Peyer's patch (tissue), 4 donors: ENCODE measurements at regions not wholly inside any gene's neighbourhood (a gene's known extent, or its start where the extent isn't known, plus 50 kb on each side); places are given as distances from the start of the nearest gene placed in this dataset.

Source experiments
- DNase-seq, 3 donors: peaks; one replicate each; pipeline ENCODE4 v3.0.0-alpha.2; 2017 to 2019
- H3K27ac ChIP-seq, 4 donors: fragments of 200-600 bp; sonication (generic); one replicate each; pipeline ENCODE4 v1.5.1; 2016 to 2019
- H3K27me3 ChIP-seq, 2 donors: fragments of 200-600 bp; sonication (generic); one replicate each; pipeline ENCODE4 v1.5.1; 2019
- H3K36me3 ChIP-seq, 3 donors: fragments of 200-600 bp; sonication (generic); one replicate each; pipeline ENCODE4 v1.5.1; 2016 to 2019
- H3K4me1 ChIP-seq, 4 donors: fragments of 200-600 bp; sonication (generic); one replicate each; pipeline ENCODE4 v1.5.1; 2016 to 2019
- H3K4me3 ChIP-seq, 4 donors: fragments of 200-600 bp; sonication (generic); 1 replicate in 3 of 4; 2 replicates in 1 of 4; pipeline ENCODE4 v1.5.1; 2016 to 2019; ENCODE audit warnings: mild to moderate bottlenecking in 1 of 4
- H3K9me3 ChIP-seq, 4 donors: fragments of 200-600 bp; sonication (generic); one replicate each; pipeline ENCODE4 v1.5.1; 2016 to 2019; ENCODE audit warnings: mild to moderate bottlenecking in 1 of 4
- CTCF ChIP-seq, 6 experiments: fragments of 450-650 bp in 4 of 6; fragments of 200-600 bp in 2 of 6; sonication (generic) in 1 of 6; IDR thresholded peaks; one replicate each; pipeline ENCODE4 v1.5.1; 2017 to 2019; ENCODE audit warnings: antibody characterized with exemption in 6 of 6, mild to moderate bottlenecking in 3 of 6, moderate library complexity in 1 of 6
- POLR2A ChIP-seq, 2 donors: fragments of 450-650 bp; IDR thresholded peaks; one replicate each; pipeline ENCODE4 v1.5.1; 2017; ENCODE audit warnings: antibody characterized with exemption in 2 of 2, mild to moderate bottlenecking in 2 of 2, moderate library complexity in 2 of 2

- H3K27me3 ChIP-seq, result no peaks in the 10 kb centered on the region
- no peaks in the 10 kb centered on the region for H3K4me1 ChIP-seq
- H3K36me3 ChIP-seq, result no peaks in the 10 kb centered on the region
- H3K9me3 ChIP-seq, result no peaks in the 10 kb centered on the region
- no peak for TF ChIP-seq CTCF (IDR thresholded peaks at IDR 0.05)
- no peak for TF ChIP-seq POLR2A (IDR thresholded peaks at IDR 0.05)
- no peak overlapping the region for H3K4me3 ChIP-seq
- no peak overlapping the region for H3K27ac ChIP-seq
- DNase-seq, result no peak
Measured at GRCh38 chr4:188197566-188197965, 58.3 kb downstream of the TRIML1 start.

GRCh38 chr4:188198982-188199792 is 59.9 kb downstream of the TRIML1 start:
- no peak for DNase-seq
- Histone ChIP-seq H3K9me3 (no peaks in the 10 kb centered on the region), H3K4me3 (no peak overlapping the region), H3K27ac (no peak overlapping the region), H3K36me3 (no peaks in the 10 kb centered on the region), H3K27me3 (no peaks in the 10 kb centered on the region), H3K4me1 (no peaks in the 10 kb centered on the region)
- no peak for TF ChIP-seq POLR2A (IDR thresholded peaks at IDR 0.05)
- TF ChIP-seq CTCF (IDR thresholded peaks at IDR 0.05), result no peak

GRCh38 chr4:188201851-188202250 is 62.6 kb downstream of the TRIML1 start:
- H3K9me3 ChIP-seq, result no peaks in the 10 kb centered on the region
- no peak overlapping the region for H3K4me3 ChIP-seq
- no peak for TF ChIP-seq POLR2A (IDR thresholded peaks at IDR 0.05)
- no peak for TF ChIP-seq CTCF (IDR thresholded peaks at IDR 0.05)
- H3K27me3 ChIP-seq, result no peaks in the 10 kb centered on the region
- no peaks in the 10 kb centered on the region for H3K36me3 ChIP-seq
- H3K4me1 ChIP-seq, result no peaks in the 10 kb centered on the region
- no peak overlapping the region for H3K27ac ChIP-seq
- no peak for DNase-seq

- Histone ChIP-seq H3K27me3 (no peaks in the 10 kb centered on the region), H3K36me3 (no peaks in the 10 kb centered on the region), H3K9me3 (no peaks in the 10 kb centered on the region), H3K4me1 (no peaks in the 10 kb centered on the region), H3K4me3 (no peak overlapping the region), H3K27ac (no peak overlapping the region)
- DNase-seq, result no peak
- TF ChIP-seq CTCF (IDR thresholded peaks at IDR 0.05), result no peak
Measured at GRCh38 chr4:188206783-188207182, 67.5 kb downstream of the TRIML1 start.

DNA sequence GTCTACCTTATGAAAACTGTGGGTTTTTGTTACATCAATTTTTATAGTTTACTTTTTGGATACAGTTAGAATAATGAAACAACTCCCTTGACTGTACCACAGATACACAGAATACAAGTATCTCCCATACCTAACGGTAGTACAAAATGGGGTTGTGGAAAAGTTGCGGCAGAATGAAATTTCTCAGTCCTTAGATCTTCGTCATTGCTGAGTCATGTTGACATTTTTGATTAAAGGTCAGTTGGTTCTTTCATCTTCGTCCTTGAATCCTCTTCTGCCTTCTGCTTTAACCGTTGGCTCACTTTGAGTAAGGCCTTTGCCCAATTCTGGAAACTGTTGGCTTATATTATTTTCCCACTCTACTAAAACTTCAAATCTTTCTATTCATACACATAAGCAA is 75.6 kb downstream of the TRIML1 start:
- TF ChIP-seq POLR2A (IDR thresholded peaks at IDR 0.05) (no peak), CTCF (IDR thresholded peaks at IDR 0.05) (no peak)
- H3K36me3 ChIP-seq, result no peaks in the 10 kb centered on the region

More for the DNA sequence above, 75.6 kb downstream of the TRIML1 start:
- peaks cover 0 to 6% (median 0%) of the 10 kb centered on the region in 4 donors for H3K9me3 ChIP-seq
- H3K27me3 ChIP-seq, result no peaks in the 10 kb centered on the region
- no peak overlapping the region for H3K4me3 ChIP-seq
- no peaks in the 10 kb centered on the region for H3K4me1 ChIP-seq
- no peak overlapping the region for H3K27ac ChIP-seq
- DNase-seq, result no peak
